Activated B cell treated with CpG ODN at 0.5 μM for 24 hours (primary cell): ENCODE measurements at regions not wholly inside any gene's neighbourhood (a gene's known extent, or its start where the extent isn't known, plus 50 kb on each side); places are given as distances from the start of the nearest gene placed in this dataset.

Experiments
- ATAC-seq: fragments of 200-7000 bp; cut with Tn5 transposase; one replicate; pipeline ENCODE4 v1.10.0; 2021; ENCODE audit warnings: low read depth, mild to moderate bottlenecking, moderate library complexity
- CTCF ChIA-PET: fragments of 350-600 bp; sonication (Branson Sonifier 250); formaldehyde crosslinking; loops from one replicate; lab custom pipeline; 2021; ENCODE audit warnings: antibody characterized with exemption; lab: Charles Lee
- POLR2A ChIA-PET: fragments of 350-600 bp; sonication (Branson Sonifier 250); formaldehyde crosslinking; loops from one replicate; lab custom pipeline; 2021; ENCODE audit warnings: antibody characterized with exemption; lab: Charles Lee
- DNase-seq: peaks from one replicate; pipeline ENCODE4 v3.0.0; 2022
- H3K27ac Mint-ChIP-seq: one replicate; pipeline ENCODE4 v1.8.0; 2020; ENCODE audit warnings: mixed read lengths
- H3K27me3 Mint-ChIP-seq: one replicate; pipeline ENCODE4 v1.8.0; 2021; ENCODE audit warnings: mixed read lengths
- H3K36me3 Mint-ChIP-seq: one replicate; pipeline ENCODE4 v1.8.0; 2021; ENCODE audit warnings: low read depth, mixed read lengths
- H3K4me1 Mint-ChIP-seq: one replicate; pipeline ENCODE4 v1.8.0; 2021; ENCODE audit warnings: mixed read lengths
- H3K4me3 Mint-ChIP-seq: one replicate; pipeline ENCODE4 v1.8.0; 2020; ENCODE audit warnings: mild to moderate bottlenecking, mixed read lengths
- H3K9me3 Mint-ChIP-seq: one replicate; pipeline ENCODE4 v1.8.0; 2020; ENCODE audit warnings: mixed read lengths
- CTCF ChIP-seq: fragments of 200-600 bp; IDR thresholded peaks from one replicate; pipeline ENCODE4 v1.8.0; 2022; ENCODE audit warnings: antibody characterized with exemption, mild to moderate bottlenecking
- intact Hi-C: fragments of 100-400 bp; cut with micrococcal nuclease; formaldehyde crosslinking; loops from one replicate; pipeline ENCODE4 v1.15.1; 2024

DNA sequence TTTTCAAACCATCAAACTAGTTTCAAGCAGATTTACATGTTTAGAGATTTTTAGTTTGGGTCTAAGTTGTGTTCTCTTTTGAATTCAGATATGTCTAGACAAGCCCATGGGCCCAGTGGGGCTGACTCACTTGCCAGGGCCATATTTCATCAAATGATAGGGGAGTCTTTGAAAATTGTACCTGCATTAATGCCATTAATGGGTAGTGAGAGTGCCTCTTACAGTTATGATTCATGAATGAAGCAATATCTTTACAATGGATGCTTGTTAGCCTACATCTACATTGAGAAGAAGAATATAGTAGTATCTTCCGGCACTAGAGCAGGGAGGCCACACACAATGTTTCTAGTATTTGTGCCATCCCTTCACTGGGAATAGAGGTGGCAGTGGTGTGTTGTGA is 174.2 kb upstream of the E2F7 start:
- Mint-ChIP-seq H3K27me3 (no peaks in the 10 kb centered on the region), H3K27ac (no peak overlapping the region), H3K4me1 (no peaks in the 10 kb centered on the region), H3K9me3 (no peaks in the 10 kb centered on the region), H3K36me3 (no peaks in the 10 kb centered on the region), H3K4me3 (no peak overlapping the region)
- CTCF ChIA-PET = no interaction called here
- POLR2A ChIA-PET = no interaction called here
- no peak for TF ChIP-seq CTCF
- DNase-seq (no peak), ATAC-seq (no peak)
- intact Hi-C loops = no loop called here

DNA sequence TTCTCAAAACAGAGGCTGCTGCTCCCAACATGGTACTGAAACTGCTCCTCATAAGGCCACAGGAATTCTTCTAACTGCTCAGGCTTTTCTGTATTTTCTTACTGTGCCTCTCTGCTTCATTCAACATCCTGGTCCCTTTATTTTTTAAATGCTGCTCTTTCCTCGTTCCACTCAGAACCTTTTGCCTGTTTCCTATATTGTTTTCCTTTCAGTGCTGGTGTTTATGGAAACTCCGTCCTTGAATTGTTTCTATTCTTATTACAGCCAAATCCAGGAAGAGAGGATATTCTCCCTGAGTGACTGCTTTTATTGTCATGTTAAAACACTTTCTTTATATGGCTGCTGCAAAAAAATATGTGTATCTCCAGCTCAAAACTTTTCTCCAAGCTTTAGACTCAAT is 173.0 kb upstream of the E2F7 start:
- POLR2A ChIA-PET = no interaction called here

GRCh38 chr12:77237896-77238295 is 172.5 kb upstream of the E2F7 start:
- Mint-ChIP-seq H3K4me1 (no peaks in the 10 kb centered on the region), H3K4me3 (no peak overlapping the region), H3K9me3 (no peaks in the 10 kb centered on the region), H3K27me3 (no peaks in the 10 kb centered on the region), H3K27ac (no peak overlapping the region), H3K36me3 (no peaks in the 10 kb centered on the region)
- no peak for TF ChIP-seq CTCF
- ATAC-seq (no peak), DNase-seq (no peak)
- intact Hi-C loops = no loop called here
- POLR2A ChIA-PET = no interaction called here
- CTCF ChIA-PET = no interaction called here

More for the DNA sequence above, 173.0 kb upstream of the E2F7 start:
- DNase-seq = no peak
- no peak for TF ChIP-seq CTCF
- Mint-ChIP-seq H3K36me3 (no peaks in the 10 kb centered on the region), H3K4me3 (no peak overlapping the region), H3K27ac (no peak overlapping the region), H3K27me3 (no peaks in the 10 kb centered on the region), H3K4me1 (no peaks in the 10 kb centered on the region), H3K9me3 (no peaks in the 10 kb centered on the region)
- intact Hi-C loops = no loop called here
- CTCF ChIA-PET = no interaction called here
- no peak for ATAC-seq

GRCh38 chr12:77236066-77236465 is 170.7 kb upstream of the E2F7 start:
- H3K9me3 Mint-ChIP-seq = no peaks in the 10 kb centered on the region
- CTCF ChIA-PET = no interaction called here
- no peak overlapping the region for H3K27ac Mint-ChIP-seq

DNA sequence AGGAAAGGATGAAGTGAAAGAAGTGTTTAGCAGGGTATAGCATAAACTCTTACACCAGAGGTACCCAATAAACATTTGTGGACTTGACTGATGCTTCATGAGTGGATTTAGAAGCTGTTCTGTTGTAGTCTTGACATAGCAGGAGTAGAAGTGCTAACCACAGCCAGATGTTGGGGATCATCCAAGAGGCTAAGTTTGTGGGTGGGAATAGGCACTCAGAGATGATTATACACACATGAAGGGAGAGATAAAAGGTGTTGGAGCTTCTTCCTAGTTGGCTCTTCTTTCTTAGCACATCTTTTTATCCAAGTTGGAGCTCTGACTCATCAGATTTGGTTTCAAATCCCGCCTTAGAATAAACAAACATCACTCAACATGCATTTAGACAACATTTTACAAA is 166.7 kb upstream of the E2F7 start:
- ChIA-PET POLR2A (no interaction called here), CTCF (no interaction called here)
- H3K36me3 Mint-ChIP-seq = no peaks in the 10 kb centered on the region
- no peaks in the 10 kb centered on the region for H3K9me3 Mint-ChIP-seq
- intact Hi-C loops = no loop called here
- no peak overlapping the region for H3K4me3 Mint-ChIP-seq
- TF ChIP-seq CTCF = no peak
- H3K4me1 Mint-ChIP-seq = no peaks in the 10 kb centered on the region
- DNase-seq (no peak), ATAC-seq (no peak)
- peaks cover 2% of the 10 kb centered on the region for H3K27me3 Mint-ChIP-seq
- no peak overlapping the region for H3K27ac Mint-ChIP-seq

More at GRCh38 chr12:77236066-77236465, 170.7 kb upstream of the E2F7 start:
- DNase-seq = no peak
- Mint-ChIP-seq H3K4me1 (no peaks in the 10 kb centered on the region), H3K4me3 (no peak overlapping the region), H3K36me3 (no peaks in the 10 kb centered on the region), H3K27me3 (peaks cover 2% of the 10 kb centered on the region)
- POLR2A ChIA-PET = no interaction called here
- TF ChIP-seq CTCF = no peak
- intact Hi-C loops = no loop called here
- ATAC-seq = no peak
